Activated T-helper 1 cell treated with anti-CD3 and anti-CD28 coated beads, Interleukin-12 subunit alpha, Interleukin-12 subunit beta, Interleukin-2, Interleukin-4 antibody, amounts not matched to agents 30 ng/mL and 10 ng/mL and 1 ng/mL, durations not matched to agents 14 hours and 24 hours and 36 hours (primary cell): ENCODE measurements at regions not wholly inside any gene's neighbourhood (a gene's known extent, or its start where the extent isn't known, plus 50 kb on each side); places are given as distances from the start of the nearest gene placed in this dataset.
A peak's percentile ranks its signal among the peaks of the same experiment; 100 is the strongest.
"Not testable (repeated sequence)": the region's sequence is repeated elsewhere in the genome, so short reads cannot be mapped to it uniquely, and the experiment has no call there.

Experiments
- DNase-seq: peaks from one replicate; pipeline ENCODE4 v3.0.0; 2021; ENCODE audit warnings: low spot score
- H3K27ac Mint-ChIP-seq: one replicate; pipeline ENCODE4 v1.8.0; 2021; ENCODE audit warnings: mild to moderate bottlenecking, mixed read lengths
- H3K27me3 Mint-ChIP-seq: one replicate; pipeline ENCODE4 v1.8.0; 2022; ENCODE audit warnings: mild to moderate bottlenecking, moderate library complexity, mixed read lengths; ENCODE audit not compliant: insufficient read depth
- H3K36me3 Mint-ChIP-seq: one replicate; pipeline ENCODE4 v1.8.0; 2021; ENCODE audit warnings: low read depth, mixed read lengths
- H3K4me1 Mint-ChIP-seq: one replicate; pipeline ENCODE4 v1.8.0; 2021; ENCODE audit warnings: low read depth, mixed read lengths
- H3K4me3 Mint-ChIP-seq: one replicate; pipeline ENCODE4 v1.8.0; 2021; ENCODE audit warnings: mild to moderate bottlenecking, moderate library complexity, mixed read lengths
- H3K9me3 Mint-ChIP-seq: one replicate; pipeline ENCODE4 v1.8.0; 2021; ENCODE audit warnings: mixed read lengths
- intact Hi-C: fragments of 100-400 bp; cut with micrococcal nuclease; formaldehyde crosslinking; loops from one replicate; pipeline ENCODE4 v1.15.1; 2024

DNA sequence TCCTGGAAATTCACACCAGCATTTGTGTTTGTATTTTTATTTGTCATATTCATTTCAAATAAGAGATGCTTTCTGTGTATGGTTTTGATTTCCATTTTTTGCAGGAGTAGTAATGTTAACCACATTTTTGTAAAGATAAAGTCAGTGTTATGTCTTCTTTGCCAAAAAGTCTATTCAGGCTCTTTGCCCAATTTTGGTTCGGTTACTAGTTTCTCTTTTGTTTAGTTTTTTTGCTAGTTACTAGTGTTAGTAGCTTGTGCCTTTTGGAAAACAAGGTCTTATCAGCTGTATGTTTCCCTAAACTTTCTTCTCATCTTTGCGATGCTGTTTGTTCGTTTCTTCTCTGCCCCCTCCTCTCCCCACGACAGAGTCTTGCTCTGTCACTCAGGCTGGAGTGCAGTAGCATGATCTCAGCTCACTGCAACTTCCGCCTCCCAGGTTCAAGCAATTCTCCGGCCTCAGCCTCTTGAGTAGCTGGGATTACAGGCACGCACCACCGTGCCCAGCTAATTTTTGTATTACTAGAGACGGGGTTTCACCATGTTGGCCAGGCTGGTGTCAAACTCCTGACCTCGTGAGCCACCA lies 112.3 kb upstream of the GRK3 start:
- intact Hi-C loops, result loop anchor here (2.0 kb wide), 1 partner anchor 37 kb away; no protein-coding TSS in a partner anchor
- Mint-ChIP-seq H3K27me3 (no peaks in the 10 kb centered on the region), H3K9me3 (no peaks in the 10 kb centered on the region), H3K4me3 (peak overlapping the region; percentile 39), H3K27ac (peak overlapping the region; percentile 35), H3K36me3 (peaks cover 30% of the 10 kb centered on the region), H3K4me1 (peaks cover 60% of the 10 kb centered on the region)
- DNase-seq, result no peak

DNA sequence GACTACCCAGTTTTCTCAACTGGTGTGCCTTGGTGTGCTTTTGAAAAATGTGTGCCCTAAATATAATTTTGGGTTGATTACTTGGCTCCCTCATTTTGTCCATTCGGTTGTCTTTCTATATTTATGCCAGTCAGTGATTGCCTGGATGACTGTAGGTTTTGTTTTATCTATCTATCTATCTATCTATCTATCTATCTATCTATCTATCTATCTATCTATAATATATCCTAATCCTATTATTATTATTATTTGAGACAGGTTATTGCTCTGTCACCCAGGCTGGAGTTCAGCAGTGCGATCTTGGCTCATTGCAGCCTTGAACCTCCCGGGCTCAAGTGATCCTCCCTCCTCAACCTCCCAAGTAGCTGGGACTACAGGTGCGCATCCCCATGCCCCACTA lies 111.4 kb upstream of the GRK3 start:
- intact Hi-C loops, result loop anchor here (2.0 kb wide), 1 partner anchor 36 kb away; no protein-coding TSS in a partner anchor
- Mint-ChIP-seq H3K9me3 (no peaks in the 10 kb centered on the region), H3K27me3 (no peaks in the 10 kb centered on the region), H3K27ac (peak overlapping the region; percentile 31), H3K4me3 (no peak overlapping the region), H3K4me1 (peaks cover 55% of the 10 kb centered on the region), H3K36me3 (peaks cover 30% of the 10 kb centered on the region)
- DNase-seq, result no peak

DNA sequence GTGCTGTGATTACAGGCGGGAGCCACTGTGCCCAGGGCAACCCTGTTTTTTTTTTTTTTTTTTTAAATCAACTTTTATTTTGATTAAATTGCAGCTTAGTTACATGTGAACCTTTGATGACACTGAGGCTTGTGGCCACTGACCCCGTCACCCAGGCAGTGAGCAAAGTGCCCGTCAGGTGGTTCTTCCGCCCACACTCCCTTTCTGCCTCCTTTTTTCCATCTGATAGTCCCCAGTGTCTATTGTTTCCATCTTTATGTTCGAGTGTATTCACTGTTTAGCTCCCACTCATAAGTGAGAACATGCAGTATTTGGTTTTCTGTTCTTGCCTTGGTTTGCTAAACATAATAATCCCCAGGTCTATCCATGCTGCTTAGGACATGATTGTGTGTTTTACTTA lies 110.9 kb upstream of the GRK3 start:
- no peak for DNase-seq
- peak overlapping the region; percentile 79 for H3K27ac Mint-ChIP-seq
- no peaks in the 10 kb centered on the region for H3K9me3 Mint-ChIP-seq
- peaks cover 55% of the 10 kb centered on the region for H3K4me1 Mint-ChIP-seq
- H3K36me3 Mint-ChIP-seq, result peaks cover 32% of the 10 kb centered on the region
- H3K4me3 Mint-ChIP-seq, result peak overlapping the region; percentile 43
- intact Hi-C loops, result loop anchor here (2.0 kb wide), 1 partner anchor 35 kb away; no protein-coding TSS in a partner anchor
- no peaks in the 10 kb centered on the region for H3K27me3 Mint-ChIP-seq

GRCh38 chr22:25456300-25457043 lies 108.0 kb upstream of the GRK3 start:
- DNase-seq, H3K4me3 Mint-ChIP-seq, intact Hi-C loops, H3K27me3 Mint-ChIP-seq, H3K9me3 Mint-ChIP-seq: not testable (repeated sequence)
- Mint-ChIP-seq H3K36me3 (peaks cover 52% of the 10 kb centered on the region), H3K4me1 (peaks cover 36% of the 10 kb centered on the region), H3K27ac (peak overlapping the region; percentile 74)

DNA sequence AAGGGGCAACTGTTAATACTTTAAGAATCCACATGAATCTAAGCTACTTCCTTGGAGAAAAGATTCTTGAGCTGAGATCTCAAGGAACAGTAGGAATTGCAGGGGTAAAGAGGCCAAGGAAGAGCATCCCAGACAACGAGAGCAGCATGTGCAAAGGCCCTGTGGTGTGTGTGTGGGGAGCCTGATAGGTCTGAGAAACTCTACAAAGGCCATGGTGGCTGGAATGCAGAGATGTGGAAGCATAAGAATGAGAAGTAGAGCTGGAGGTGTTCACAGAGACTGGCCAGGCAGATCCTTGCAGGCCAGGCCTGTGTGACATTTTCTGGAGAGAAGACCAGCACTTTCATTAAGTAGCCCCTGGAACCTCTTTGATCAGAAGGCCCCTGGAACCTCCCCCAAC lies 105.8 kb upstream of the GRK3 start:
- DNase-seq, result not testable (repeated sequence)

GRCh38 chr22:25460682-25461081 lies 103.8 kb upstream of the GRK3 start:
- H3K36me3 Mint-ChIP-seq, result peaks cover 49% of the 10 kb centered on the region
- H3K4me1 Mint-ChIP-seq, result peaks cover 22% of the 10 kb centered on the region
- H3K9me3 Mint-ChIP-seq, H3K4me3 Mint-ChIP-seq, intact Hi-C loops, H3K27ac Mint-ChIP-seq, H3K27me3 Mint-ChIP-seq, DNase-seq: not testable (repeated sequence)

More for the DNA sequence above, 105.8 kb upstream of the GRK3 start:
- intact Hi-C loops, H3K27me3 Mint-ChIP-seq, H3K9me3 Mint-ChIP-seq, H3K27ac Mint-ChIP-seq, H3K4me3 Mint-ChIP-seq: not testable (repeated sequence)
- Mint-ChIP-seq H3K36me3 (peaks cover 51% of the 10 kb centered on the region), H3K4me1 (peaks cover 26% of the 10 kb centered on the region)

DNA sequence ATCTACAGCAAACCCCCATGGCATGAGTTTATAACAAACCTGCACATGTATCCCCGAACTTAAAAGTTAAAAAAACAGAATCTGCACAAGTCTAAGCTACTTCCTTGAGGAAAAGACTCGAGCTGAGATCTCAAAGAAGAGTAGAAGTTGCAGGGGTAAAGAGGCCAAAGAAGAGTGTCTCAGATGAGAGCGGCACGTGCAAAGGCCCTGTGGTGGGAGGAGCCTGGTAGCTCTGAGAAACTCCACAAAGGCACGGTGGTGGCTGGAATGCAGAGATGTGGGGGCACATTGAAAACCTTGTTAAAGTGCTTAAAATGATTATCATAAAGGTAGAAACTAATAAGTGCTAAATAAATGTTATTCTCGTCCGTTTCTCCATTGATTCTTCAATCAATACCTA lies 103.2 kb upstream of the GRK3 start:
- Mint-ChIP-seq H3K4me1 (peaks cover 27% of the 10 kb centered on the region), H3K4me3 (no peak overlapping the region), H3K27ac (peak overlapping the region; percentile 13), H3K27me3 (no peaks in the 10 kb centered on the region), H3K36me3 (peaks cover 54% of the 10 kb centered on the region), H3K9me3 (no peaks in the 10 kb centered on the region)
- intact Hi-C loops, result no loop called here
- no peak for DNase-seq

- peaks cover 19% of the 10 kb centered on the region for H3K4me1 Mint-ChIP-seq
- H3K27ac Mint-ChIP-seq, result peak overlapping the region; percentile 61
- H3K4me3 Mint-ChIP-seq, H3K27me3 Mint-ChIP-seq, H3K9me3 Mint-ChIP-seq: not testable (repeated sequence)
- intact Hi-C loops, result loop anchor here (1.0 to 2.0 kb wide), 4 partner anchors 102 to 311 kb away; partner anchors contain the start of gene GRK3
- peak; percentile 64 for DNase-seq
- peaks cover 50% of the 10 kb centered on the region for H3K36me3 Mint-ChIP-seq
Measured at GRCh38 chr22:25462474-25463346, 101.8 kb upstream of the GRK3 start.

DNA sequence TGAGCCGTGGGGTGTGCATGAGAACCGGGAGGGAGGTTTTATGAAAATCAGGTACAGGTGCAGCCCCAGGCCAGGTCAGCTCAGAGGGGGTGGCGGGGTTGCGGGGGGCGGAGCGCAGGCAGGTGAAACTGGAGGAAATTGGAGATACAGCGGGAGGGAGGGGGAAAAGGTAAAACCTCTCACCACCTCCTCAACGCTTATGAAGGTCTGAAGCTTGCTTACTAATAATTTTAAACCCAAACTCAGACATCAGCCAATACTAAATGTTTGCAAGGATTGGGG lies 101.2 kb upstream of the GRK3 start:
- not testable (repeated sequence) for H3K4me3 Mint-ChIP-seq, H3K9me3 Mint-ChIP-seq, DNase-seq, H3K27me3 Mint-ChIP-seq
- peaks cover 19% of the 10 kb centered on the region for H3K4me1 Mint-ChIP-seq
- intact Hi-C loops, result loop anchor here (2.0 kb wide), 1 partner anchor 102 kb away; the partner anchor contains the start of gene GRK3
- H3K27ac Mint-ChIP-seq, result peak overlapping the region; percentile 61
- H3K36me3 Mint-ChIP-seq, result peaks cover 50% of the 10 kb centered on the region

GRCh38 chr22:25464326-25464725 lies 100.1 kb upstream of the GRK3 start:
- H3K9me3 Mint-ChIP-seq, H3K4me3 Mint-ChIP-seq, DNase-seq, intact Hi-C loops, H3K27me3 Mint-ChIP-seq, H3K27ac Mint-ChIP-seq: not testable (repeated sequence)
- Mint-ChIP-seq H3K36me3 (peaks cover 40% of the 10 kb centered on the region), H3K4me1 (peaks cover 19% of the 10 kb centered on the region)

DNA sequence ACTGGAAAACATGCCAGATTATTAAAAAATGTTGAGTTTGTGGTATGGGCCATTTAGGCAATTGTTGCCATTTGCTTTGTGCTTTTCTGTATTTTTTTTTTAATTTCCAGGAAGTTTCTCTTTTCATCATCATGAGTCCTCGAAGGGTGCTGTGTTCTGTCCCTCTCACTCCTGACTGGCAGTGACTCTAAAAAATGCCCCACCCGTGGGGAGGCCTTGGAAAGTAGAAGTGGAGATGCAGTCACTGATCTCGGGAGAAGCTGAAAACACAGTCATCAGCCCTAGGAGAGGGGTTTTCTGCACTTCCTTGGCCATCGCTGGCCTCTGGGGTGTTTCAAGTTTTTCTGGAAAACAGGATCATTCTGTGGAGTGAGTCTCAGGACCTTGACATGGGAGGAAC lies 98.5 kb upstream of the GRK3 start:
- H3K27ac Mint-ChIP-seq, result peak overlapping the region; percentile 25
- H3K9me3 Mint-ChIP-seq, result no peaks in the 10 kb centered on the region
- peaks cover 27% of the 10 kb centered on the region for H3K36me3 Mint-ChIP-seq
- no peak for DNase-seq
- intact Hi-C loops, result no loop called here
- peaks cover 19% of the 10 kb centered on the region for H3K4me1 Mint-ChIP-seq
- H3K27me3 Mint-ChIP-seq, result no peaks in the 10 kb centered on the region
- H3K4me3 Mint-ChIP-seq, result no peak overlapping the region

GRCh38 chr22:25472382-25472781 lies 92.1 kb upstream of the GRK3 start:
- Mint-ChIP-seq H3K27ac (no peak overlapping the region), H3K9me3 (peaks cover 7% of the 10 kb centered on the region), H3K36me3 (peaks cover 19% of the 10 kb centered on the region), H3K4me3 (no peak overlapping the region), H3K4me1 (peaks cover 7% of the 10 kb centered on the region), H3K27me3 (no peaks in the 10 kb centered on the region)
- no peak for DNase-seq
- intact Hi-C loops, result no loop called here
